ENCODE measurements at regions not wholly inside any gene's neighbourhood (a gene's known extent, or its start where the extent isn't known, plus 50 kb on each side); places are given as distances from the start of the nearest gene placed in this dataset.
A peak's percentile ranks its signal among the peaks of the same experiment; 100 is the strongest.
"Not testable (repeated sequence)": the region's sequence is repeated elsewhere in the genome, so short reads cannot be mapped to it uniquely, and the experiment has no call there.

DNA sequence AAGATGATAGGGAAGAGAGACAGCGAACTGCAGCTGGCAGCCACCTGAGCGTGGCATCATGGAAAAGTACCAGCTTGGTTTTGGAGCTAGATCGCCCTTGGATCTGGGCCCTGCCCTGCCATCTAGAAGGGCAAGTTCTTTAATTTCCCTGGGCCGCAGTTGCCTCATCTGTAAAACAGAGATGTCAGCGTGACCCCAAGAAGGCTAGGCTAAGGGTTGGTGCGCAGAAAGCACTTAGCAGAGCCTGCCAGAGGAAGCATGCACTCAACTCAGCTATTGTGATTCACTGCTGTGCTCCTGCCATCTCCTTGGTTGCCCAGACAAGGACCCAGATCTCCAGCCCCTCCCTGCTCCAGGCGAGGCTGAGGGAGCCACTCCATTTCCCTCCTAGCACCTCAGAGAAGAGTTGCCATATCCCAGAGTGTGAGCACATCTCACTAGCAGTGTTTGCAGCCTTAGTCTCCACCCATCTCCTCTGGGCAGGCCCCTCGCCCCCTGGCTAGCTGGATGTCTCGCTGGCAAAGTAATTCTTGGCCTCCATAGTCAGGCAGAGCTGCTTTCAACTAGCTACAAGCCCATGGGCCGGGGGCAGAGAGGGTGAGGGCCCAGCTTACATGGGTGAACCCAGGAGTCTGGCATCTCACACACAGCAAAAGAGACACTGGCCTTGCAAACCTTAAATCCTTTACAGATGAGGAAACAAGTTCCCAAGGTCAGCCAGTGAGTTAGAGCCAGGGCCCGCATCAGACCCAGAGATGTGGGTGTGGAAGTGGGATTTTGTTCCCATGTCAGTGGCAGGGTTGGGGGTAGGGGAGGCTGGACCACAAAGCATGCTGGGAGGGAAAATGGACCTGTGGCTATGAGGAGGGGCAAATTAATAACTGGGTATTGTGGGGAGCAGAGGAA is 280.7 kb upstream of the TLE3 start:
- no peak overlapping the region for H3K4me3 ChIP-seq (ENCODE audit: low read depth, low read length)

- H3K4me3 ChIP-seq (ENCODE audit: low read depth, low read length): peak overlapping the region; percentile 42
Measured at GRCh38 chr15:70376929-70377691, 279.4 kb upstream of the TLE3 start.

GRCh38 chr15:70376031-70376928 is 278.6 kb upstream of the TLE3 start:
- H3K4me3 ChIP-seq (ENCODE audit: low read depth, low read length): peak overlapping the region; percentile 42

DNA sequence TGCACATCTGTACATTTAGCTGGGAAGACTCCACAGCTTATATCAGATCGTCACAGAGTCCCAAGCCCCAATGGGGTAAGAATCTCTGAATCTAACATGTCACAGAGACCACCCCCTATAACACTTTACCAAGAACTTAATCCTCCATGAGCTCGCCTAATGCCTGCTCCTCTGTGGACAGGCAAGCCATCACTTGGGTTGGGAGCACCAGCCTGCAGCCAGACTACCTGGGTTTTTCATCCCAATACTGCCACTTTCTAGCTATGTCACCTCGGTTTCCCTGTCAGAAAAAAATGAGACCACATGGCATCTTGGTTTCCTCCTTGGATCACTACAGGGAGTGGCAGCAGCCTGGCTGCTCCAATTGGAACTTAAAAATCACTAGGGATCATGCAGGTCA is 277.9 kb upstream of the TLE3 start:
- no peak overlapping the region for H3K4me3 ChIP-seq (ENCODE audit: low read depth, low read length)

- no peak overlapping the region for H3K4me3 ChIP-seq (ENCODE audit: low read depth, low read length)
Measured at GRCh38 chr15:70375006-70375431, 277.3 kb upstream of the TLE3 start.

DNA sequence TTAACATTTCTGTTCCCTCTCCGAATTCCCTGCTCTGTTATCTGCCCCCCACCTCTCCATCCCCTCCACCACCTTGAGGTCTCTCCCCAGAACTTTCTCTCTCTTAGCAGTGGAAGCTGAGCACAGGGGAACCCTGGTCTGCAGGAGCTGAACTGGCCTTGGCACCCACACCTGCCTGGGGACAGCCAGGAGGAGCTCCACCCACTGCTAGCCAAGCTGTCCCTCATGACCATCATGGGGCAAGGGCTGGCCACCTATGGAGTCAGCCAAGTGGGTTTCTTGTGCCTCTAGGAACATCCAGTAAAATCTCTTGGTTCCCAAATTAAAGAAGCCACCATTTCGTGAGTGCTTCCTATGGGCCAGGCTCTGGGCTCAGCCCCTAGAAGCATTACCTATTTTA is 276.4 kb upstream of the TLE3 start:
- no peak overlapping the region for H3K4me3 ChIP-seq (ENCODE audit: low read depth, low read length)

DNA sequence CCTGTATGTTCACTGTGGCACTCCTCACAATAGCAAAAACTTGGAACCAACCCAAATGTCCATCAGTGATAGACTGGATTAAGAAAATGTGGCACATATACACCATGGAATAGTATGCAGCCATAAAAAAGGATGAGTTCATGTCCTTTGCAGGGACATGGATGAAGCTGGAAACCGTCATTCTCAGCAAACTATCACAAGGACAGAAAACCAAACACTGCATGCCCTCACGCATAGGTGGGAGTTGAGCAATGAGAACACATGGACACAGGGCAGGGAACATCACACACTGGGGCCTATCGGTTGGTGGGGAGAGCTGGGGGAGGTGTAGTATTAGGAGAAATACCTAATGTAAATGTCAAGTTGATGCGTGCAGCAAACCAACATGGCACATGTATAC is 275.7 kb upstream of the TLE3 start:
- not testable (repeated sequence) for H3K4me3 ChIP-seq (ENCODE audit: low read depth, low read length)

GRCh38 chr15:70367913-70368705 is 270.4 kb upstream of the TLE3 start:
- H3K4me3 ChIP-seq (ENCODE audit: low read depth, low read length): not testable (repeated sequence)

DNA sequence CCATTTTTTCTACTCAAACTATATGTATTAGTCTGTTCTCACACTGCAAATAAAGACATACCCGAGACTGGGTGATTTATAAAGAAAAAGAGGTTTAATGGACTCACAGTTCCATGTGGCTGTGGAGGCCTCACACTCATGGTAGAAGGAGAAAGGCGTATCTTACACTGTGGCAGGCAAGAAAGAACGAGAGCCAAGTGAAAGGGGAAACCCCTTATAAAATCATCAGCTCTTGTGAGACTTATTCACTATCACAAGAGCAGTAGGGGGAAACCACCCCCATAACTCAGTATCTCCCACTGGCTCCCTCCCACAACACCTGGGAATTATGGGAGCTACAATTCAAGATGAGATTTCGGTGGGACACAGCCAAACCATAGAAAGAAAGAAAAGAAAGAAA is 266.3 kb upstream of the TLE3 start:
- H3K4me3 ChIP-seq (ENCODE audit: low read depth, low read length): not testable (repeated sequence)

GRCh38 chr15:70362886-70363285 is 265.2 kb upstream of the TLE3 start:
- H3K4me3 ChIP-seq (ENCODE audit: low read depth, low read length): no peak overlapping the region

DNA sequence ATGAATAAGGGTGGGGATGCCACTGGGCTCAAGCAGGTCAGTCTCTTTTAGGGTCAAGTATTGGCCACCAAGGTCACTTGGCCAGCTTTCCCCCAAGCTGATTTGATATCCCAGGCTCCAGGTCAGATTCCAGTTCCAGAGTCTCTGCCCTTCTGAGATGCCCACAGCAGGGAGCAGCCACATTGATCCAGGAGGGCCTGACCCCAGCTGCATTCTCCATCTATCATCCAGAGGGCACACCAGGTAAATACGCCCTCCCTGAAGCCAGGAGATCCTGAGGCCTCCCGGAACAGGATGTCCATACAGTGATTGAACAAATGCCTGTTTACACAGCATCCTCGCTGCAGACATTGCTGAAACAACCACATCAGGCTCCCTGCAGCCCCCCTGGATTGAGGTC is 264.6 kb upstream of the TLE3 start:
- H3K4me3 ChIP-seq (ENCODE audit: low read depth, low read length): no peak overlapping the region

DNA sequence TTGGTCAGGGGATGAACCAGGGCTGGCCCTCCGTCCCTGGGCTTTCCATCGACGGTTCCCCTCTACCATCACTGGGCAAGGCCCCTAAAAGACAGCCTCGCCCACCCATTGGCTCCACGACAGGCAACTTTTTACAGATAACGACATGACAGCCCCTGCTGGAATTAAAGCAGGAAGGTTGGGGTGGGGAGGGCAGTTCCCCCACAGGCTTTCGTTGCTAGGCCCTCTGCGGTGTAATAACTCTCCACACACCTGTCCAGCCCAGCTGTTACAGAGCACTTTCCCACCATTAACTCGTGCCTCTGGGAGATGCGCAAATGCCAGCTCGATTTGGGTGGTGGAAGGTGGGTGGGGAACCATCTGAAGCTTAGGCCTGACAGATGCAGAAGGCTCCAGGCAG is 264.2 kb upstream of the TLE3 start:
- H3K4me3 ChIP-seq (ENCODE audit: low read depth, low read length): no peak overlapping the region

GRCh38 chr15:70361106-70361505 is 263.4 kb upstream of the TLE3 start:
- H3K4me3 ChIP-seq (ENCODE audit: low read depth, low read length): no peak overlapping the region

DNA sequence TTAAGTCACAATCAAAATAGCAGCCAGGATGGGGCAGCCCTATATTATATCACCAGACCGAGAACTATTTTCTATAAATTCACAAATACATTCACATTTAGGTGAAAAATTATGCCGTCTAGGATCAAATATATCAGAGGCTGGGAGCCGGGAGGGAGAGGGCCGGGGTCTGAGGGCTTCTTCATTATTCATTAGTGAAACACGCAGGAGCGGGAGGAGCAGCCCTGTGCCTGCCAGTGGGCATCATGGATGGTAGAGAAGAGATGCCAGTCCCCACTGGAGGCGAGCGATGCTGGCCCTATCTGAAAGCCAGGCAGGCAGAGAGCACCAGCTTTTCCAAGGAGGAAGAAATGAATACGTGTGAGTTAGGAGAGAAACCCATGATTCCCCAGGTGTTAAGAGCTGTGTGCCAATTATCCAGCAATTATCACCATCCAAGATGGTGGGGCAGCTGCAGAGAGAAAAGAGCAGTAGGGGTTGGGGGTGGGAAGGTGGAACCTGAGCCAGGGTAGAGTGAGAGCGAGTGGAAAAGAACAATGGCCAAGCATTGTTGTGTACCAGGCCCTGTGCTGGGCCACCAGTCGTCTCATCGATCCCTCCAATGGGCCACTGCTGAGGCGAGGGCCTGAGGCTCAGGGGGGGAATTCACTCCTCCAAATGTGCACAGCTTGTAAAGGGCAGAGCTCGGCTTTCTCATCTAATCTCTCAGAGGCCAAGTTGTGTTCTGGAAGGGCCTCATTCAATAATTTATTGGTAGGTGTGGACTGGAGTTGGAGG is 261.3 kb upstream of the TLE3 start:
- no peak overlapping the region for H3K4me3 ChIP-seq (ENCODE audit: low read depth, low read length)

GRCh38 chr15:70358011-70358819 is 260.5 kb upstream of the TLE3 start:
- H3K4me3 ChIP-seq (ENCODE audit: low read depth, low read length): no peak overlapping the region

GRCh38 chr15:70357453-70357852 is 259.7 kb upstream of the TLE3 start:
- H3K4me3 ChIP-seq (ENCODE audit: low read depth, low read length): no peak overlapping the region

DNA sequence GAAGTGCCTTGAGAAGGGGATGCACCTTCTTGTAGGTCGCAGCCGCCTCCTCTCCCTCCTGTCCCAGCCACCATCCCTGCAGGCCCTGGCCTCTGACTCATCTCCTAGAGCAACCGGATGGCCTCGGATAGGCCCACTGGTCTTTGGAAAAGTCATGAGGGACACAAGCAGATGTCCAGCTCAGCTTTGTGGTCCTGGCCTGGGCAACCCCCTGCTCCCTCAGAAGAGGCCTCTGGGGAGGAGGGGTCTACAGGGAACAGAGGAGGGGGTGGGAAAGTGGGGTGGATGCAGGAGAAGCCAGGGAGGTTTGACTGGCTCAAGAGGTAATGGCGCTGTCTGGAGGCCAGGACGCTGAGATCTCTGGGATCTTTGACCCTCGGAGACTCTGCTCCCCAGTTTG is 259.2 kb upstream of the TLE3 start:
- H3K4me3 ChIP-seq (ENCODE audit: low read depth, low read length): no peak overlapping the region

- no peak overlapping the region for H3K4me3 ChIP-seq (ENCODE audit: low read depth, low read length)
Measured at GRCh38 chr15:70356062-70356860, 258.5 kb upstream of the TLE3 start.

Data from iPS-11a (cell line).